ENCODE measurements at regions not wholly inside any gene's neighbourhood (a gene's known extent, or its start where the extent isn't known, plus 50 kb on each side); places are given as distances from the start of the nearest gene placed in this dataset.

- DNase-seq (no peak), ATAC-seq (ENCODE audit: low read depth in 2 of 2) (no peak)
- H3K4me1 Mint-ChIP-seq, result no peaks in the 10 kb centered on the region
- H3K27ac Mint-ChIP-seq, result no peak overlapping the region
- H3K27me3 Mint-ChIP-seq, result peaks cover 0 to 25% (median 11%) of the 10 kb centered on the region in 3 donors
- H3K4me3 Mint-ChIP-seq, result no peak overlapping the region
- no peaks in the 10 kb centered on the region for H3K36me3 Mint-ChIP-seq
- no peaks in the 10 kb centered on the region for H3K9me3 Mint-ChIP-seq
Measured at GRCh38 chr12:67764946-67765619, 116.5 kb downstream of the DYRK2 start.

GRCh38 chr12:67765776-67766766 is 117.5 kb downstream of the DYRK2 start:
- H3K4me3 Mint-ChIP-seq, result no peak overlapping the region
- DNase-seq (no peak), ATAC-seq (ENCODE audit: low read depth in 2 of 2) (no peak)
- H3K27ac Mint-ChIP-seq, result no peak overlapping the region
- H3K9me3 Mint-ChIP-seq, result no peaks in the 10 kb centered on the region
- no peaks in the 10 kb centered on the region for H3K36me3 Mint-ChIP-seq
- H3K4me1 Mint-ChIP-seq, result no peaks in the 10 kb centered on the region
- H3K27me3 Mint-ChIP-seq, result peaks cover 0 to 25% (median 5%) of the 10 kb centered on the region in 3 donors

- Mint-ChIP-seq H3K27ac (peak overlapping the region in 1 of 6 donors; percentile 60), H3K9me3 (peaks cover 0 to 4% (median 0%) of the 10 kb centered on the region in 7 donors), H3K27me3 (peaks cover 0 to 6% (median 0%) of the 10 kb centered on the region in 3 donors), H3K36me3 (no peaks in the 10 kb centered on the region), H3K4me3 (no peak overlapping the region), H3K4me1 (no peaks in the 10 kb centered on the region)
- ATAC-seq (ENCODE audit: low read depth in 2 of 2) (no peak), DNase-seq (no peak)
Measured at GRCh38 chr12:67772267-67773169, 124.0 kb downstream of the DYRK2 start.

- DNase-seq, result no peak
- H3K4me1 Mint-ChIP-seq, result no peaks in the 10 kb centered on the region
- H3K9me3 Mint-ChIP-seq, result peaks cover 0 to 4% (median 0%) of the 10 kb centered on the region in 7 donors
- H3K27me3 Mint-ChIP-seq, result peaks cover 0 to 6% (median 4%) of the 10 kb centered on the region in 3 donors
- no peak overlapping the region for H3K27ac Mint-ChIP-seq
- H3K36me3 Mint-ChIP-seq, result no peaks in the 10 kb centered on the region
- no peak for ATAC-seq (ENCODE audit: low read depth in 2 of 2)
- no peak overlapping the region for H3K4me3 Mint-ChIP-seq
Measured at GRCh38 chr12:67773896-67774295, 125.4 kb downstream of the DYRK2 start.

GRCh38 chr12:67774983-67775587 is 126.5 kb downstream of the DYRK2 start:
- no peak for ATAC-seq (ENCODE audit: low read depth in 2 of 2)
- H3K4me1 Mint-ChIP-seq, result no peaks in the 10 kb centered on the region
- peaks cover 0 to 6% (median 4%) of the 10 kb centered on the region in 3 donors for H3K27me3 Mint-ChIP-seq
- no peak for DNase-seq
- H3K4me3 Mint-ChIP-seq, result no peak overlapping the region
- peaks cover 0 to 4% (median 0%) of the 10 kb centered on the region in 7 donors for H3K9me3 Mint-ChIP-seq
- no peak overlapping the region for H3K27ac Mint-ChIP-seq
- H3K36me3 Mint-ChIP-seq, result no peaks in the 10 kb centered on the region

DNA sequence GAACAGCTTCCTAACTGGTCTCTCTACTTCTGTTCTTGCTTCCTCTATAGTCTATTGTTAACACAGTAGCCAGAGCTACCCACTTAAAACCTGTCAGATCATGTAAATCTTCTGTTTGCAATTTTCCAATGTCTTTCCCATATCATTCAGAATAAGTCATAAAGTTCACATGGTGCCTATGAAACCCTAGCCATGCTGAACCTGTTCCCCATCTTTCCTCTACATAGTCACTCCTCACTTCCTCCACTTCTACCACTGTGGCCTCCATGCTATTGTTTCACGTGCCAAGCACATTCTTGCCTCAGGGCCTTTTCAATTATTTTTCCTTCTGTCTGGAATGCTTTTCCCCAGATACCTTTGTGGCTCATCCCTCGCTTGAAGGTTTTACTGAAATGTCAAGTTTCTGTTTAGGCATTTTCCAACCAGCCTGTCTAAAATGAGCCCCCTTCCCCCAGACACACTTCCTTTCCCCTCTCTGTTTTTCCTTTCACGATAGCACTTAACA is 132.1 kb downstream of the DYRK2 start:
- Mint-ChIP-seq H3K4me1 (peaks cover 12 to 13% (median 13%) of the 10 kb centered on the region in 3 donors), H3K27me3 (peaks cover 0 to 4% (median 0%) of the 10 kb centered on the region in 3 donors), H3K9me3 (peaks cover 0 to 4% (median 0%) of the 10 kb centered on the region in 7 donors), H3K27ac (no peak overlapping the region), H3K4me3 (no peak overlapping the region), H3K36me3 (no peaks in the 10 kb centered on the region)
- DNase-seq (no peak), ATAC-seq (ENCODE audit: low read depth in 2 of 2) (no peak)

- H3K4me1 Mint-ChIP-seq, result peaks cover 19 to 22% (median 20%) of the 10 kb centered on the region in 3 donors
- ATAC-seq (ENCODE audit: low read depth in 2 of 2), result no peak
- DNase-seq, result no peak
- H3K27ac Mint-ChIP-seq, result no peak overlapping the region
- H3K4me3 Mint-ChIP-seq, result no peak overlapping the region
- peaks cover 0 to 3% (median 0%) of the 10 kb centered on the region in 7 donors for H3K9me3 Mint-ChIP-seq
- peaks cover 0 to 4% (median 0%) of the 10 kb centered on the region in 3 donors for H3K27me3 Mint-ChIP-seq
- no peaks in the 10 kb centered on the region for H3K36me3 Mint-ChIP-seq
Measured at GRCh38 chr12:67782573-67782972, 134.0 kb downstream of the DYRK2 start.

- Mint-ChIP-seq H3K4me1 (peaks cover 19 to 22% (median 20%) of the 10 kb centered on the region in 3 donors), H3K27ac (peak overlapping the region in 2 of 6 donors; percentile 9 to 86), H3K4me3 (peak overlapping the region in 1 of 8 donors; percentile 2), H3K36me3 (no peaks in the 10 kb centered on the region), H3K9me3 (peaks cover 0 to 3% (median 0%) of the 10 kb centered on the region in 7 donors), H3K27me3 (no peaks in the 10 kb centered on the region)
- no peak for ATAC-seq (ENCODE audit: low read depth in 2 of 2)
- no peak for DNase-seq
Measured at GRCh38 chr12:67783393-67783792, 134.8 kb downstream of the DYRK2 start.

- Mint-ChIP-seq H3K4me3 (peak overlapping the region in 1 of 8 donors; percentile 16), H3K4me1 (peaks cover 19 to 22% (median 20%) of the 10 kb centered on the region in 3 donors), H3K36me3 (no peaks in the 10 kb centered on the region), H3K9me3 (peaks cover 0 to 3% (median 0%) of the 10 kb centered on the region in 7 donors), H3K27me3 (no peaks in the 10 kb centered on the region), H3K27ac (peak overlapping the region in 2 of 6 donors; percentile 67 to 90)
- no peak for DNase-seq
- no peak for ATAC-seq (ENCODE audit: low read depth in 2 of 2)
Measured at GRCh38 chr12:67784831-67785230, 136.3 kb downstream of the DYRK2 start.

DNA sequence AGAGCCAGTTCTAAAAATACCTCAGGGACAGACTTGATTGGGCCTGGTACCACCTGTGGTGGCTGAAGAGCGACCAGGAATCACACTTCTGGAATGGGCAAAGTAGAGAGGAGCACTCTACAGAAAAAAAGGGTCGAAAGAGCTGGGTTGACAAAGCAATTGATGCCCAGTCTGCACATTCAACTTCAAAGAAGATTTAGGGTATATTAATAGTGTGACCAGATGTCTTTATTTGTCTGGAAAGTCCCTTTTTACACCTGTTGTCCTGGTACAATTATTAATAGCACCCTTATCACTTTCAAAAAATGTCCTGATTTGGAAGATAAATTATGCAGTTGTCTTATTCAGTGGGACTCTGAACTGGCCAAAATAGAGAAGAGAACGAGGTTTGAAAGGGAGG is 137.5 kb downstream of the DYRK2 start:
- H3K4me1 Mint-ChIP-seq, result peaks cover 19 to 22% (median 20%) of the 10 kb centered on the region in 3 donors
- ATAC-seq (ENCODE audit: low read depth in 2 of 2), result peak in 1 of 2 donors; percentile 16
- H3K27me3 Mint-ChIP-seq, result no peaks in the 10 kb centered on the region
- no peak for DNase-seq
- H3K9me3 Mint-ChIP-seq, result peaks cover 0 to 3% (median 0%) of the 10 kb centered on the region in 7 donors
- no peaks in the 10 kb centered on the region for H3K36me3 Mint-ChIP-seq
- peak overlapping the region in 1 of 6 donors; percentile 7 for H3K27ac Mint-ChIP-seq
- H3K4me3 Mint-ChIP-seq, result no peak overlapping the region

GRCh38 chr12:67788118-67788517 is 139.6 kb downstream of the DYRK2 start:
- ATAC-seq (ENCODE audit: low read depth in 2 of 2), result no peak
- Mint-ChIP-seq H3K36me3 (peaks cover 0 to 11% of the 10 kb centered on the region in 2 donors), H3K9me3 (peaks cover 0 to 13% (median 9%) of the 10 kb centered on the region in 7 donors), H3K27me3 (peaks cover 0 to 8% (median 5%) of the 10 kb centered on the region in 3 donors), H3K4me1 (peaks cover 19 to 22% (median 20%) of the 10 kb centered on the region in 3 donors), H3K27ac (no peak overlapping the region), H3K4me3 (no peak overlapping the region)
- DNase-seq, result no peak

- Mint-ChIP-seq H3K27me3 (peaks cover 3 to 8% (median 5%) of the 10 kb centered on the region in 3 donors), H3K27ac (no peak overlapping the region), H3K9me3 (peaks cover 0 to 13% (median 9%) of the 10 kb centered on the region in 7 donors), H3K4me1 (peaks cover 13 to 15% (median 14%) of the 10 kb centered on the region in 3 donors), H3K4me3 (no peak overlapping the region), H3K36me3 (peaks cover 0 to 11% of the 10 kb centered on the region in 2 donors)
- DNase-seq, result no peak
- ATAC-seq (ENCODE audit: low read depth in 2 of 2), result no peak
Measured at GRCh38 chr12:67789266-67789665, 140.7 kb downstream of the DYRK2 start.
